GM12872 (cell line): ENCODE measurements at regions not wholly inside any gene's neighbourhood (a gene's known extent, or its start where the extent isn't known, plus 50 kb on each side); places are given as distances from the start of the nearest gene placed in this dataset.

Source experiments
- TF ChIP-seq, protein P1 (sequence below): IDR thresholded peaks from 3 replicates; pipeline ENCODE4 v1.5.1; 2011; ENCODE audit warnings: low read depth, mild to moderate bottlenecking, low read length, moderate library complexity; ENCODE audit not compliant: insufficient read depth

GRCh38 chr7:131613909-131614308 lies 57.5 kb upstream of the PODXL start:
- TF ChIP-seq, protein P1, sequence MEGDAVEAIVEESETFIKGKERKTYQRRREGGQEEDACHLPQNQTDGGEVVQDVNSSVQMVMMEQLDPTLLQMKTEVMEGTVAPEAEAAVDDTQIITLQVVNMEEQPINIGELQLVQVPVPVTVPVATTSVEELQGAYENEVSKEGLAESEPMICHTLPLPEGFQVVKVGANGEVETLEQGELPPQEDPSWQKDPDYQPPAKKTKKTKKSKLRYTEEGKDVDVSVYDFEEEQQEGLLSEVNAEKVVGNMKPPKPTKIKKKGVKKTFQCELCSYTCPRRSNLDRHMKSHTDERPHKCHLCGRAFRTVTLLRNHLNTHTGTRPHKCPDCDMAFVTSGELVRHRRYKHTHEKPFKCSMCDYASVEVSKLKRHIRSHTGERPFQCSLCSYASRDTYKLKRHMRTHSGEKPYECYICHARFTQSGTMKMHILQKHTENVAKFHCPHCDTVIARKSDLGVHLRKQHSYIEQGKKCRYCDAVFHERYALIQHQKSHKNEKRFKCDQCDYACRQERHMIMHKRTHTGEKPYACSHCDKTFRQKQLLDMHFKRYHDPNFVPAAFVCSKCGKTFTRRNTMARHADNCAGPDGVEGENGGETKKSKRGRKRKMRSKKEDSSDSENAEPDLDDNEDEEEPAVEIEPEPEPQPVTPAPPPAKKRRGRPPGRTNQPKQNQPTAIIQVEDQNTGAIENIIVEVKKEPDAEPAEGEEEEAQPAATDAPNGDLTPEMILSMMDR, result no peak

- TF ChIP-seq, protein P1, result no peak
These were observed 53.6 kb upstream of the PODXL start for GRCh38 chr7:131610007-131610406.

- TF ChIP-seq, protein P1, result no peak
These were observed 51.7 kb upstream of the PODXL start for GRCh38 chr7:131608116-131608500.

DNA sequence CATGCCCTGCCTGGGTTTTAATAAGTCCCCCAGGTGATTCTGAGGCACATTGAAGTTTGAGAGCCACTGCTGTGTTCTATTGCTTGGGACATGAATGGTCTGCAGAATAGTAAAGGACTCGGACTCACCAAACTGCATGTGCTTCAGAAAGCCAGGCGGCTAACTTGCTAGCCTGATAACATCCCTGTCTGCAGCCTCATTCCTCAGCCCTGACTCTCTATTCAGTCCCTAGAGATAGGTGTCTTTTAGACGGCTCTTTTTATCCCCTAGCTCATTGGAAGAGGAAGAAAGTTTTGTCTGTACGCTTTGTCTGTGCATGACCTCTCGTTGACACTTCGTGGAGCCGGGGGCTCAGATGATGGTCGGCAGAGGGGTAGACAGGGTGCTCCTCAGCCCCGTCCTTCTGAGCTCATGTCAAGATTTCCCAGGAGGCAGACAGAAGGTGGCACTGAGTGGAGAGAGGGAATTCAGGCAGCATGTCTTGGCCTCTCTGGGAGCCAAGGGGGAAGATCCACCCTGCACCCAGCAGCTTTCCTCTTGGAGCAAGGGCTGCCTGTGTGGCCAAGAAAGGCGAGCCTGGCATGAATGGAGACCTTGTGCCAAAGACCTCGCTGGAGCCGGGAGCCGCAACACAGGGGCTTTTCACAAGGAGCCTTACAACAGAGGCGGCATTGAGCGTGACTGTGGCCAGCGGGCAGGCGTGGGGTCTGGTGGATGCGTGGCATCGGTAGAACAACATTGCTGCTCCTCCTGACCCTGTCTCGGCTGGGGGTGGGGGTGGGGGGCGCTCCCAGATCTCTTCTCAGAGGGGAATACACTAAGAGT lies 51.1 kb upstream of the PODXL start:
- TF ChIP-seq, protein P1, result no peak

GRCh38 chr7:131606346-131607290 lies 50.2 kb upstream of the PODXL start:
- TF ChIP-seq, protein P1, result no peak
